GM23338 (cell line): ENCODE measurements at regions not wholly inside any gene's neighbourhood (a gene's known extent, or its start where the extent isn't known, plus 50 kb on each side); places are given as distances from the start of the nearest gene placed in this dataset.

Experiments
- ATAC-seq: fragments of 200-7000 bp; cut with Tn5 transposase; 3 replicates; pipeline ENCODE4 v1.9.1; 2020
- DNase-seq: peaks from one replicate; pipeline ENCODE4 v3.0.0-alpha.2; 2015; ENCODE audit warnings: low spot score
- H2AFZ ChIP-seq: fragments of 200-600 bp; sonication (generic); 2 replicates; pipeline ENCODE4 v1.8.0; 2016; ENCODE audit warnings: antibody characterized with exemption, mild to moderate bottlenecking, moderate library complexity
- H3F3A ChIP-seq: fragments of 200-600 bp; sonication (generic); replicated peaks from 2 replicates; pipeline ENCODE4 v1.8.0; 2017; ENCODE audit warnings: antibody characterized with exemption, mixed run types, low read depth
- H3K27ac ChIP-seq: fragments of 200-600 bp; sonication (generic); 2 replicates; pipeline ENCODE4 v1.6.1; 2016; ENCODE audit warnings: low read depth
- H3K27me3 ChIP-seq: fragments of 200-600 bp; sonication (generic); 2 replicates; pipeline ENCODE4 v1.8.0; 2016; ENCODE audit warnings: mild to moderate bottlenecking, mixed run types, moderate library complexity; ENCODE audit not compliant: insufficient read depth
- H3K36me3 ChIP-seq: fragments of 200-600 bp; sonication (generic); 2 replicates; pipeline ENCODE4 v1.8.0; 2016; ENCODE audit warnings: mild to moderate bottlenecking; ENCODE audit not compliant: insufficient read depth
- H3K4me1 ChIP-seq: fragments of 200-600 bp; sonication (generic); 2 replicates; pipeline ENCODE4 v1.8.0; 2016; ENCODE audit warnings: mild to moderate bottlenecking, moderate library complexity; ENCODE audit not compliant: insufficient read depth
- H3K4me2 ChIP-seq: fragments of 200-600 bp; sonication (generic); 2 replicates; pipeline ENCODE4 v1.7.1; 2017; ENCODE audit warnings: mixed run types
- H3K4me3 ChIP-seq: fragments of 200-600 bp; sonication (generic); 2 replicates; pipeline ENCODE4 v1.6.1; 2016; ENCODE audit warnings: mixed run types
- H3K79me2 ChIP-seq: fragments of 200-600 bp; sonication (generic); replicated peaks from 2 replicates; pipeline ENCODE4 v1.8.0; 2017; ENCODE audit warnings: mild to moderate bottlenecking; ENCODE audit not compliant: insufficient read depth
- H3K9me2 ChIP-seq: fragments of 200-600 bp; sonication (generic); 2 replicates; pipeline ENCODE4 v1.8.0; 2017; ENCODE audit not compliant: insufficient read depth
- H4K20me1 ChIP-seq: fragments of 200-600 bp; sonication (generic); replicated peaks from 2 replicates; pipeline ENCODE4 v1.8.0; 2017; ENCODE audit warnings: mild to moderate bottlenecking; ENCODE audit not compliant: insufficient read depth
- H3K27ac Mint-ChIP-seq: 2 replicates; pipeline ENCODE4 v1.8.0; 2020; ENCODE audit warnings: inconsistent platforms, mild to moderate bottlenecking, moderate library complexity, mixed read lengths
- H3K27me3 Mint-ChIP-seq: 3 replicates; pipeline ENCODE4 v1.8.0; 2022; ENCODE audit warnings: low read depth, mild to moderate bottlenecking, moderate library complexity, mixed read lengths, inconsistent platforms; ENCODE audit not compliant: insufficient read depth, poor library complexity
- H3K36me3 Mint-ChIP-seq: 3 replicates; pipeline ENCODE4 v1.8.0; 2021; ENCODE audit warnings: low read depth, mild to moderate bottlenecking, inconsistent platforms, moderate library complexity, mixed read lengths
- H3K4me1 Mint-ChIP-seq: 3 replicates; pipeline ENCODE4 v1.8.0; 2020; ENCODE audit warnings: mild to moderate bottlenecking, inconsistent platforms, mixed read lengths
- H3K4me3 Mint-ChIP-seq: 3 replicates; pipeline ENCODE4 v1.8.0; 2021; ENCODE audit warnings: moderate library complexity, mild to moderate bottlenecking, inconsistent platforms, mixed read lengths
- H3K9me3 Mint-ChIP-seq: 3 replicates; pipeline ENCODE4 v1.8.0; 2020; ENCODE audit warnings: moderate library complexity, mild to moderate bottlenecking, inconsistent platforms, mixed read lengths
- CREB1 ChIP-seq: fragments of 250-450 bp; sonication (Bioruptor Pico); IDR thresholded peaks from 2 replicates; pipeline ENCODE4 v1.5.0; 2020; ENCODE audit warnings: low read depth, mild to moderate bottlenecking, moderate library complexity
- CTCF ChIP-seq, 2 experiments: fragments of 200-600 bp in 1 of 2; sonication (generic) in 1 of 2; conservative IDR thresholded peaks; 2 replicates each; pipeline versions ENCODE4 v1.5.1 to v1.6.1; 2016 to 2017; ENCODE audit warnings: antibody characterized with exemption in 2 of 2, low read depth in 2 of 2, mild to moderate bottlenecking in 2 of 2, moderate library complexity in 1 of 2
- ETS1 ChIP-seq: IDR thresholded peaks from 2 replicates; pipeline ENCODE4 v1.6.1; 2016; ENCODE audit warnings: antibody characterized with exemption
- EZH2 ChIP-seq: fragments of 200-600 bp; sonication (generic); IDR thresholded peaks from one replicate; pipeline ENCODE4 v1.8.0; 2017; ENCODE audit warnings: antibody characterized with exemption, mild to moderate bottlenecking, low read depth; ENCODE audit not compliant: unreplicated experiment
- EZH2phosphoT487 ChIP-seq: fragments of 200-600 bp; sonication (generic); IDR thresholded peaks from one replicate; pipeline ENCODE4 v1.8.1; 2018; ENCODE audit warnings: antibody characterized with exemption; ENCODE audit not compliant: unreplicated experiment
- JUNB ChIP-seq: IDR thresholded peaks from one replicate; pipeline ENCODE4 v1.6.1; 2016; ENCODE audit warnings: antibody characterized with exemption; ENCODE audit not compliant: unreplicated experiment
- NANOG ChIP-seq: IDR thresholded peaks from 2 replicates; pipeline ENCODE4 v1.6.1; 2016; ENCODE audit warnings: antibody characterized with exemption, borderline replicate concordance
- POLR2AphosphoS5 ChIP-seq: IDR thresholded peaks from 2 replicates; pipeline ENCODE4 v1.6.1; 2016; ENCODE audit warnings: antibody characterized with exemption, low read depth
- REST ChIP-seq: IDR thresholded peaks from one replicate; pipeline ENCODE4 v1.6.1; 2018; ENCODE audit warnings: antibody characterized with exemption; ENCODE audit not compliant: unreplicated experiment
- STAT1 ChIP-seq: IDR thresholded peaks from one replicate; pipeline ENCODE4 v1.6.1; 2016; ENCODE audit warnings: antibody characterized with exemption; ENCODE audit not compliant: unreplicated experiment
- ZNF114 ChIP-seq: fragments of 250-450 bp; sonication (Bioruptor Pico); IDR thresholded peaks from 2 replicates; pipeline ENCODE4 v1.5.0; 2020; ENCODE audit warnings: mild to moderate bottlenecking, moderate library complexity
- ZNF331 ChIP-seq: fragments of 250-450 bp; sonication (Bioruptor Pico); IDR thresholded peaks from 2 replicates; pipeline ENCODE4 v1.5.0; 2020; ENCODE audit warnings: low read depth, mild to moderate bottlenecking, moderate library complexity
- ZNF462 ChIP-seq: fragments of 250-450 bp; sonication (Bioruptor Pico); IDR thresholded peaks from 2 replicates; pipeline ENCODE4 v1.5.0; 2020; ENCODE audit warnings: mild to moderate bottlenecking, moderate library complexity

- H3K4me3 Mint-ChIP-seq = no peak overlapping the region
- Histone ChIP-seq H3K27ac (no peak overlapping the region), H3K4me2 (no peak overlapping the region), H3K27me3 (no peaks in the 10 kb centered on the region), H3K36me3 (no peaks in the 10 kb centered on the region), H3K79me2 (no peaks in the 10 kb centered on the region), H4K20me1 (no peaks in the 10 kb centered on the region), H3F3A (no peaks in the 10 kb centered on the region), H3K4me1 (peaks cover 12% of the 10 kb centered on the region), H3K9me2 (no peaks in the 10 kb centered on the region), H3K4me3 (no peak overlapping the region), H2AFZ (no peak overlapping the region)
- H3K27ac Mint-ChIP-seq = no peak overlapping the region
- peaks cover 14% of the 10 kb centered on the region; the same call in 2 of the 3 replicates for H3K4me1 Mint-ChIP-seq
- TF ChIP-seq EZH2phosphoT487 (no peak), STAT1 (no peak), CTCF (conservative IDR thresholded peaks at IDR 0.05; ENCODE audit: low read depth in 2 of 2) (no peak), NANOG (no peak), JUNB (no peak), CREB1 (no peak), EZH2 (no peak), ZNF114 (CRISPR knock-in tag) (no peak), REST (no peak), POLR2AphosphoS5 (no peak), ZNF331 (no peak), ETS1 (no peak), ZNF462 (no peak)
- H3K9me3 Mint-ChIP-seq = peaks cover 4% of the 10 kb centered on the region; the same call in 1 of the 3 replicates
- ATAC-seq (no peak), DNase-seq (no peak)
- no peaks in the 10 kb centered on the region for H3K36me3 Mint-ChIP-seq
- H3K27me3 Mint-ChIP-seq = peaks cover 2% of the 10 kb centered on the region
Measured at GRCh38 chr4:145988628-145989027, 50.0 kb upstream of the ZNF827 start.
